GM23338 (cell line): ENCODE measurements at regions not wholly inside any gene's neighbourhood (a gene's known extent, or its start where the extent isn't known, plus 50 kb on each side); places are given as distances from the start of the nearest gene placed in this dataset.

ENCODE experiments used
- ATAC-seq: fragments of 200-7000 bp; cut with Tn5 transposase; 3 replicates; pipeline ENCODE4 v1.9.1; 2020
- DNase-seq: peaks from one replicate; pipeline ENCODE4 v3.0.0-alpha.2; 2015; ENCODE audit warnings: low spot score
- H2AFZ ChIP-seq: fragments of 200-600 bp; sonication (generic); 2 replicates; pipeline ENCODE4 v1.8.0; 2016; ENCODE audit warnings: antibody characterized with exemption, mild to moderate bottlenecking, moderate library complexity
- H3F3A ChIP-seq: fragments of 200-600 bp; sonication (generic); replicated peaks from 2 replicates; pipeline ENCODE4 v1.8.0; 2017; ENCODE audit warnings: antibody characterized with exemption, mixed run types, low read depth
- H3K27ac ChIP-seq: fragments of 200-600 bp; sonication (generic); 2 replicates; pipeline ENCODE4 v1.6.1; 2016; ENCODE audit warnings: low read depth
- H3K27me3 ChIP-seq: fragments of 200-600 bp; sonication (generic); 2 replicates; pipeline ENCODE4 v1.8.0; 2016; ENCODE audit warnings: mild to moderate bottlenecking, mixed run types, moderate library complexity; ENCODE audit not compliant: insufficient read depth
- H3K36me3 ChIP-seq: fragments of 200-600 bp; sonication (generic); 2 replicates; pipeline ENCODE4 v1.8.0; 2016; ENCODE audit warnings: mild to moderate bottlenecking; ENCODE audit not compliant: insufficient read depth
- H3K4me1 ChIP-seq: fragments of 200-600 bp; sonication (generic); 2 replicates; pipeline ENCODE4 v1.8.0; 2016; ENCODE audit warnings: mild to moderate bottlenecking, moderate library complexity; ENCODE audit not compliant: insufficient read depth
- H3K4me2 ChIP-seq: fragments of 200-600 bp; sonication (generic); 2 replicates; pipeline ENCODE4 v1.7.1; 2017; ENCODE audit warnings: mixed run types
- H3K4me3 ChIP-seq: fragments of 200-600 bp; sonication (generic); 2 replicates; pipeline ENCODE4 v1.6.1; 2016; ENCODE audit warnings: mixed run types
- H3K79me2 ChIP-seq: fragments of 200-600 bp; sonication (generic); replicated peaks from 2 replicates; pipeline ENCODE4 v1.8.0; 2017; ENCODE audit warnings: mild to moderate bottlenecking; ENCODE audit not compliant: insufficient read depth
- H3K9me2 ChIP-seq: fragments of 200-600 bp; sonication (generic); 2 replicates; pipeline ENCODE4 v1.8.0; 2017; ENCODE audit not compliant: insufficient read depth
- H4K20me1 ChIP-seq: fragments of 200-600 bp; sonication (generic); replicated peaks from 2 replicates; pipeline ENCODE4 v1.8.0; 2017; ENCODE audit warnings: mild to moderate bottlenecking; ENCODE audit not compliant: insufficient read depth
- H3K27ac Mint-ChIP-seq: 2 replicates; pipeline ENCODE4 v1.8.0; 2020; ENCODE audit warnings: inconsistent platforms, mild to moderate bottlenecking, moderate library complexity, mixed read lengths
- H3K27me3 Mint-ChIP-seq: 3 replicates; pipeline ENCODE4 v1.8.0; 2022; ENCODE audit warnings: low read depth, mild to moderate bottlenecking, moderate library complexity, mixed read lengths, inconsistent platforms; ENCODE audit not compliant: insufficient read depth, poor library complexity
- H3K36me3 Mint-ChIP-seq: 3 replicates; pipeline ENCODE4 v1.8.0; 2021; ENCODE audit warnings: low read depth, mild to moderate bottlenecking, inconsistent platforms, moderate library complexity, mixed read lengths
- H3K4me1 Mint-ChIP-seq: 3 replicates; pipeline ENCODE4 v1.8.0; 2020; ENCODE audit warnings: mild to moderate bottlenecking, inconsistent platforms, mixed read lengths
- H3K4me3 Mint-ChIP-seq: 3 replicates; pipeline ENCODE4 v1.8.0; 2021; ENCODE audit warnings: moderate library complexity, mild to moderate bottlenecking, inconsistent platforms, mixed read lengths
- H3K9me3 Mint-ChIP-seq: 3 replicates; pipeline ENCODE4 v1.8.0; 2020; ENCODE audit warnings: moderate library complexity, mild to moderate bottlenecking, inconsistent platforms, mixed read lengths
- CREB1 ChIP-seq: fragments of 250-450 bp; sonication (Bioruptor Pico); IDR thresholded peaks from 2 replicates; pipeline ENCODE4 v1.5.0; 2020; ENCODE audit warnings: low read depth, mild to moderate bottlenecking, moderate library complexity
- CTCF ChIP-seq, 2 experiments: fragments of 200-600 bp in 1 of 2; sonication (generic) in 1 of 2; conservative IDR thresholded peaks; 2 replicates each; pipeline versions ENCODE4 v1.5.1 to v1.6.1; 2016 to 2017; ENCODE audit warnings: antibody characterized with exemption in 2 of 2, low read depth in 2 of 2, mild to moderate bottlenecking in 2 of 2, moderate library complexity in 1 of 2
- ETS1 ChIP-seq: IDR thresholded peaks from 2 replicates; pipeline ENCODE4 v1.6.1; 2016; ENCODE audit warnings: antibody characterized with exemption
- EZH2 ChIP-seq: fragments of 200-600 bp; sonication (generic); IDR thresholded peaks from one replicate; pipeline ENCODE4 v1.8.0; 2017; ENCODE audit warnings: antibody characterized with exemption, mild to moderate bottlenecking, low read depth; ENCODE audit not compliant: unreplicated experiment
- EZH2phosphoT487 ChIP-seq: fragments of 200-600 bp; sonication (generic); IDR thresholded peaks from one replicate; pipeline ENCODE4 v1.8.1; 2018; ENCODE audit warnings: antibody characterized with exemption; ENCODE audit not compliant: unreplicated experiment
- NANOG ChIP-seq: IDR thresholded peaks from 2 replicates; pipeline ENCODE4 v1.6.1; 2016; ENCODE audit warnings: antibody characterized with exemption, borderline replicate concordance
- POLR2AphosphoS5 ChIP-seq: IDR thresholded peaks from 2 replicates; pipeline ENCODE4 v1.6.1; 2016; ENCODE audit warnings: antibody characterized with exemption, low read depth
- REST ChIP-seq: IDR thresholded peaks from one replicate; pipeline ENCODE4 v1.6.1; 2018; ENCODE audit warnings: antibody characterized with exemption; ENCODE audit not compliant: unreplicated experiment
- ZNF114 ChIP-seq: fragments of 250-450 bp; sonication (Bioruptor Pico); IDR thresholded peaks from 2 replicates; pipeline ENCODE4 v1.5.0; 2020; ENCODE audit warnings: mild to moderate bottlenecking, moderate library complexity
- ZNF331 ChIP-seq: fragments of 250-450 bp; sonication (Bioruptor Pico); IDR thresholded peaks from 2 replicates; pipeline ENCODE4 v1.5.0; 2020; ENCODE audit warnings: low read depth, mild to moderate bottlenecking, moderate library complexity

- TF ChIP-seq CTCF (conservative IDR thresholded peaks at IDR 0.05; ENCODE audit: low read depth in 2 of 2): no peak
- no peak for TF ChIP-seq EZH2phosphoT487
- TF ChIP-seq POLR2AphosphoS5: no peak
Observed at GRCh38 chr16:66194866-66195265, 171.6 kb upstream of the CDH5 start (continued).

GRCh38 chr16:66193543-66194229 is 172.8 kb upstream of the CDH5 start:
- Histone ChIP-seq H3K27me3 (no peaks in the 10 kb centered on the region), H3K9me2 (no peaks in the 10 kb centered on the region), H3F3A (no peaks in the 10 kb centered on the region), H3K4me3 (no peak overlapping the region), H3K27ac (no peak overlapping the region), H3K36me3 (no peaks in the 10 kb centered on the region; the same call in 1 of the 2 replicates), H2AFZ (no peak overlapping the region), H3K4me2 (no peak overlapping the region), H3K79me2 (no peaks in the 10 kb centered on the region), H4K20me1 (no peaks in the 10 kb centered on the region), H3K4me1 (no peaks in the 10 kb centered on the region)
- DNase-seq: no peak
- TF ChIP-seq ZNF114 (CRISPR knock-in tag) (no peak), REST (no peak), NANOG (no peak), POLR2AphosphoS5 (no peak)
- H3K36me3 Mint-ChIP-seq: no peaks in the 10 kb centered on the region
- no peaks in the 10 kb centered on the region for H3K9me3 Mint-ChIP-seq
- H3K4me3 Mint-ChIP-seq: no peak overlapping the region
- no peak for ATAC-seq
- no peak overlapping the region for H3K27ac Mint-ChIP-seq
- H3K27me3 Mint-ChIP-seq: no peaks in the 10 kb centered on the region
- H3K4me1 Mint-ChIP-seq: peaks cover 4% of the 10 kb centered on the region; the same call in 2 of the 3 replicates

- Histone ChIP-seq H4K20me1 (no peaks in the 10 kb centered on the region), H3K4me2 (no peak overlapping the region), H3K27ac (no peak overlapping the region), H3K79me2 (no peaks in the 10 kb centered on the region), H3K4me3 (no peak overlapping the region), H3K36me3 (no peaks in the 10 kb centered on the region; the same call in 1 of the 2 replicates), H2AFZ (no peak overlapping the region), H3F3A (no peaks in the 10 kb centered on the region), H3K4me1 (no peaks in the 10 kb centered on the region), H3K27me3 (no peaks in the 10 kb centered on the region), H3K9me2 (no peaks in the 10 kb centered on the region)
- Mint-ChIP-seq H3K4me3 (no peak overlapping the region), H3K27ac (no peak overlapping the region), H3K9me3 (no peaks in the 10 kb centered on the region), H3K36me3 (no peaks in the 10 kb centered on the region), H3K4me1 (peaks cover 6% of the 10 kb centered on the region; the same call in 2 of the 3 replicates), H3K27me3 (no peaks in the 10 kb centered on the region)
- DNase-seq: no peak
- ATAC-seq: no peak
- TF ChIP-seq EZH2 (no peak), CREB1 (CRISPR knock-in tag) (no peak), ZNF331 (CRISPR knock-in tag) (no peak), EZH2phosphoT487 (no peak), ETS1 (no peak), CTCF (conservative IDR thresholded peaks at IDR 0.05; ENCODE audit: low read depth in 2 of 2) (no peak), ZNF114 (CRISPR knock-in tag) (no peak)
Observed at GRCh38 chr16:66190411-66190810, 176.1 kb upstream of the CDH5 start.
